SU-DHL-6 (cell line): ENCODE measurements at regions not wholly inside any gene's neighbourhood (a gene's known extent, or its start where the extent isn't known, plus 50 kb on each side); places are given as distances from the start of the nearest gene placed in this dataset.

Experiments
- CTCF ChIP-seq: fragments of 200-600 bp; sonication (generic); IDR thresholded peaks from one replicate; pipeline ENCODE4 v1.5.1; 2017; ENCODE audit warnings: antibody characterized with exemption, mild to moderate bottlenecking, low read length, moderate library complexity; ENCODE audit not compliant: insufficient read depth, poor library complexity, severe bottlenecking
- EZH2phosphoT487 ChIP-seq: fragments of 200-600 bp; sonication (generic), shearing (Covaris generic); conservative IDR thresholded peaks from 2 replicates; pipeline ENCODE4 v1.6.1; 2018; ENCODE audit warnings: mild to moderate bottlenecking, antibody characterized with exemption, low read length, moderate library complexity, mixed read lengths

- no peak for TF ChIP-seq CTCF
- TF ChIP-seq EZH2phosphoT487 = no peak
Observed at GRCh38 chr14:46323404-46323762, 328.2 kb downstream of the RPL10L start.
